PC-3 (cell line): ENCODE measurements at regions not wholly inside any gene's neighbourhood (a gene's known extent, or its start where the extent isn't known, plus 50 kb on each side); places are given as distances from the start of the nearest gene placed in this dataset.

ENCODE experiments used
- ATAC-seq: fragments of 200-7000 bp; cut with Tn5 transposase; 2 replicates; pipeline ENCODE4 v1.9.1; 2020; ENCODE audit warnings: mild to moderate bottlenecking, moderate library complexity
- BruUV-seq: library from RNA; stranded (reverse); fragments of 400-500 nt; replicated peaks from 2 replicates; lab custom pipeline; 2021; lab: Mats Ljungman, UMichigan
- CTCF ChIA-PET: fragments of 300-600 bp; sonication (Branson Sonifier 250); formaldehyde crosslinking; loops from one replicate; lab custom pipeline; 2022; ENCODE audit warnings: antibody characterized with exemption; lab: Charles Lee
- POLR2A ChIA-PET: fragments of 300-600 bp; sonication (Branson Sonifier 250); formaldehyde crosslinking; loops from one replicate; lab custom pipeline; 2022; ENCODE audit warnings: antibody characterized with exemption; ENCODE audit not compliant: unreplicated experiment; lab: Charles Lee
- DNase-seq: peaks from one replicate; pipeline ENCODE4 v3.0.0-alpha.2; 2015
- H2AFZ ChIP-seq: fragments of 300-600 bp; sonication (generic); 2 replicates; pipeline ENCODE4 v1.6.0; 2016; ENCODE audit warnings: antibody characterized with exemption, low read length
- H3F3A ChIP-seq: fragments of 300-600 bp; sonication (generic); one replicate; pipeline ENCODE4 v1.6.0; 2017; ENCODE audit warnings: antibody characterized with exemption, low read length, control low read depth, mild to moderate bottlenecking; ENCODE audit not compliant: unreplicated experiment
- H3K27ac ChIP-seq: fragments of 300-600 bp; sonication (generic); 2 replicates; pipeline ENCODE4 v1.5.1; 2016; ENCODE audit warnings: mild to moderate bottlenecking, low read length
- H3K27me3 ChIP-seq: fragments of 300-600 bp; sonication (generic); 2 replicates; pipeline ENCODE4 v1.6.1; 2016; ENCODE audit warnings: low read length, mixed read lengths
- H3K36me3 ChIP-seq: fragments of 300-600 bp; sonication (generic); 2 replicates; pipeline ENCODE4 v1.6.1; 2016; ENCODE audit warnings: low read depth, mixed run types, low read length, mixed read lengths
- H3K4me1 ChIP-seq: fragments of 300-600 bp; sonication (generic); 2 replicates; pipeline ENCODE4 v1.5.1; 2016; ENCODE audit warnings: low read length; ENCODE audit not compliant: insufficient read depth
- H3K4me2 ChIP-seq: fragments of 300-600 bp; sonication (generic); 2 replicates; pipeline ENCODE4 v1.6.0; 2016; ENCODE audit warnings: low read length
- H3K4me3 ChIP-seq: fragments of 300-600 bp; sonication (generic); 2 replicates; pipeline ENCODE4 v1.5.1; 2016; ENCODE audit warnings: mild to moderate bottlenecking, low read length, mixed read lengths
- H3K79me2 ChIP-seq: fragments of 300-600 bp; sonication (generic); 2 replicates; pipeline ENCODE4 v1.6.1; 2017; ENCODE audit warnings: low read length, mixed read lengths
- H3K9ac ChIP-seq: fragments of 300-600 bp; sonication (generic); 2 replicates; pipeline ENCODE4 v1.6.0; 2016; ENCODE audit warnings: mild to moderate bottlenecking, low read length
- H3K9me2 ChIP-seq: fragments of 300-600 bp; sonication (generic); replicated peaks from 2 replicates; pipeline ENCODE4 v1.6.1; 2016; ENCODE audit warnings: mixed run types, low read length, mixed read lengths
- H3K9me3 ChIP-seq: fragments of 300-600 bp; sonication (generic); 2 replicates; pipeline ENCODE4 v1.6.1; 2016; ENCODE audit warnings: low read length, mixed read lengths
- H4K20me1 ChIP-seq: fragments of 300-600 bp; sonication (generic); 2 replicates; pipeline ENCODE4 v1.6.1; 2016; ENCODE audit warnings: low read length, mixed read lengths
- CTCF ChIP-seq: fragments of 300-600 bp; sonication (generic); conservative IDR thresholded peaks from 2 replicates; pipeline ENCODE4 v1.5.1; 2017; ENCODE audit warnings: antibody characterized with exemption, low read depth, mild to moderate bottlenecking, low read length
- EZH2 ChIP-seq: fragments of 300-600 bp; sonication (generic); IDR thresholded peaks from one replicate; pipeline ENCODE4 v1.6.1; 2017; ENCODE audit warnings: antibody characterized with exemption, mild to moderate bottlenecking, low read length; ENCODE audit not compliant: unreplicated experiment
- EZH2phosphoT487 ChIP-seq: fragments of 300-600 bp; sonication (generic); IDR thresholded peaks from 2 replicates; pipeline ENCODE4 v1.6.1; 2018; ENCODE audit warnings: mild to moderate bottlenecking, antibody characterized with exemption, low read length, borderline replicate concordance
- intact Hi-C: fragments of 100-400 bp; cut with micrococcal nuclease; formaldehyde crosslinking; loops from 2 replicates; pipeline ENCODE4 v1.9.0; 2023

GRCh38 chr14:101379842-101380241 is 181.5 kb upstream of the DIO3 start:
- no peak overlapping the region for H3K27ac ChIP-seq
- H3K4me3 ChIP-seq: no peak overlapping the region
- H3K27me3 ChIP-seq: no peaks in the 10 kb centered on the region
- H3K9ac ChIP-seq: no peak overlapping the region
- no peaks in the 10 kb centered on the region for H3K4me1 ChIP-seq
- DNase-seq (no peak), ATAC-seq (no peak)
- no peaks in the 10 kb centered on the region; the same call in 1 of the 2 replicates for H3K36me3 ChIP-seq
- ChIA-PET CTCF (no interaction called here), POLR2A (no interaction called here)
- no peaks in the 10 kb centered on the region for H3K9me2 ChIP-seq
- intact Hi-C loops: no loop called here
- H3K9me3 ChIP-seq: peaks cover 8% of the 10 kb centered on the region; the same call in 1 of the 2 replicates
- no peak overlapping the region for H3K4me2 ChIP-seq
- no TSS peak for BruUV-seq
- no peaks in the 10 kb centered on the region for H3K79me2 ChIP-seq
- no peaks in the 10 kb centered on the region for H4K20me1 ChIP-seq
- no peaks in the 10 kb centered on the region for H3F3A ChIP-seq
- TF ChIP-seq EZH2 (no peak), EZH2phosphoT487 (no peak)
- H2AFZ ChIP-seq: no peak overlapping the region

- Histone ChIP-seq H3K4me1 (no peaks in the 10 kb centered on the region), H3K4me2 (no peak overlapping the region), H3F3A (no peaks in the 10 kb centered on the region), H3K36me3 (no peaks in the 10 kb centered on the region; the same call in 1 of the 2 replicates), H3K27me3 (no peaks in the 10 kb centered on the region), H3K9me2 (no peaks in the 10 kb centered on the region), H3K9me3 (peaks cover 8% of the 10 kb centered on the region; the same call in 1 of the 2 replicates), H3K27ac (no peak overlapping the region), H3K4me3 (no peak overlapping the region), H3K9ac (no peak overlapping the region), H4K20me1 (no peaks in the 10 kb centered on the region), H2AFZ (no peak overlapping the region), H3K79me2 (no peaks in the 10 kb centered on the region)
- ChIA-PET CTCF (no interaction called here), POLR2A (no interaction called here)
- ATAC-seq (no peak), DNase-seq (no peak)
- BruUV-seq: no TSS peak
- TF ChIP-seq EZH2phosphoT487 (no peak), CTCF (no peak), EZH2 (no peak)
- intact Hi-C loops: no loop called here
Observed at GRCh38 chr14:101380512-101380911, 180.8 kb upstream of the DIO3 start.

GRCh38 chr14:101380940-101381339 is 180.4 kb upstream of the DIO3 start:
- H3K36me3 ChIP-seq: no peaks in the 10 kb centered on the region; the same call in 1 of the 2 replicates
- peaks cover 8% of the 10 kb centered on the region; the same call in 1 of the 2 replicates for H3K9me3 ChIP-seq
- H3K4me3 ChIP-seq: no peak overlapping the region
- H3K27me3 ChIP-seq: no peaks in the 10 kb centered on the region
- CTCF ChIA-PET: no interaction called here
- no peaks in the 10 kb centered on the region for H3K9me2 ChIP-seq
- ATAC-seq (no peak), DNase-seq (no peak)
- no peaks in the 10 kb centered on the region for H3K4me1 ChIP-seq
- TF ChIP-seq CTCF (no peak), EZH2phosphoT487 (no peak), EZH2 (no peak)
- H3K27ac ChIP-seq: no peak overlapping the region
- intact Hi-C loops: no loop called here
- no TSS peak for BruUV-seq
- POLR2A ChIA-PET: no interaction called here
- H3K4me2 ChIP-seq: no peak overlapping the region
- H3K79me2 ChIP-seq: no peaks in the 10 kb centered on the region
- H4K20me1 ChIP-seq: no peaks in the 10 kb centered on the region
- no peak overlapping the region for H3K9ac ChIP-seq
- no peak overlapping the region for H2AFZ ChIP-seq
- H3F3A ChIP-seq: no peaks in the 10 kb centered on the region
